HUDEP-2 (cell line): ENCODE measurements at regions not wholly inside any gene's neighbourhood (a gene's known extent, or its start where the extent isn't known, plus 50 kb on each side); places are given as distances from the start of the nearest gene placed in this dataset.

Experiments
- DNase-seq, 76 experiments: peaks; one replicate each; lab custom pipeline; 2025; ENCODE audit not compliant: unreplicated experiment in 76 of 76; lab: John Stamatoyannopoulos, UW

GRCh38 chr18:34631093-34631966, 78.8 kb upstream of the DTNA start:
- DNase-seq = no peak

DNA sequence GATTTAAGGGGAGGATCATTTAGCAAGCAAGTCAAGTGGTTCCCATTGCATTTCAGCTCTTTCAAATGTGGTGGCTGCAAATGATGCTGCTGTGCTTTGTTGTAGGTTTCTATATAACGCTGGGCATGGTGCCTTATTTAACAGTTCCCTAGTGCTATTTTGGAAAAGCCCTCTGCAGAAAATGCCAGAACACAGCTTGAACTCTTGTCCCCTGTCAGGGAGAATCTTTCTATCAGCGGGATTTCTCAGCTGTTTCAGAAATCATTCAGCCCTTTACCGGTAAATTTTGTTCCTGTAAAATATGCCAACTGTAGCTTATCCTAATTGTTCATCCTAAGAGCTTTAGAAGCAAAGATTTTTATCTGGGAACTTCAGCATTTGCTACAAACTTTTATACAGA, 77.8 kb upstream of the DTNA start:
- no peak for DNase-seq

DNA sequence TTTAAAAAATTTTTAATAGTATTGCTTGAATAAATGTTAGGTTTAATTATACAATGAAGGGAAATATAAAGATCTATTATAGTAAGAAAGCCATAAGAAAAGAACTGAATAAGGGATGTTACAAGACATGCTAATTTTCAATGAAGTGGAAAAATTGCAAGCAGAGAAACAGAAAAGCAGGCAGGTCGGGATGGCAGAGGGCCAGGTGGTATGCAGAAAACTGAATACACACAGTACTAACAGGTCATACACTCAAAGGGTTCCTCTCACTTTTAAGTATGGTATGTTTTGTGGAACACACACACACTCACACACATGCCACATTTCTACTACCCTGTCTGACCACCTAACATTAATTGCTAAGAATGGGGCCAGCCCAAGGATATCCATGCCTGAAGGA, 76.7 kb upstream of the DTNA start:
- DNase-seq = no peak

DNA sequence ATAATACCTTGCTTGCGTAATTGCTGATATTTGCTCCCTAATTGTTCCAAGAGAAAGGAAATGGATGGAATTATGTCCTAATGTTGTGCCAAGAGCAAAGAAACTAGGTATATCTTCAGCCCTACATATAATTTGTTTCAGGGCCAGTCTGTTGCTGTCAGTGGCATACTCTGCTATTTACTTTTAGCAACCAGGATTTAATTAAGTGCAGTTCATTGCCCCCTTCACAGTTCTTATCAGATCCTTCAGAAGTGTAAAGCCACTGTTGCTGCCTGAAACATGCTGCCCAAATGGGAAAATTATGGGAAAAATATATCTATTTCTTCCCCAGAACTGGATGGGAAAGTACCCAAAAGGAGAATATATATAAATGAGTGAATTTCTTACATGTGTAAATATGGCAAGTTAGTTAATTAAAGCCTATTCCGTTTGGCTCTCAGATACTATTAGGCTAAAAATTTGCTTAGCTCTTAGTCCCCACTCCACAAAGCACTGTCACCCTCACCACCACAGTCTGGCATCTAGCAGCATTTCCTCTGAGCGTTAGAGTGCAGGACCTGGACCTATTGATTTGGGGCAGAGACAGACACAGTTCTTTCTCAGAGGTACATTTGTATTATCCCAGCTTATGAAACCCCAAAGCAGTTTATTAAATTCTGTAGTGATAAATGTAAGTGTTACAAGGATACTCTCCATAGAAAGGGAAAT, 72.8 kb upstream of the DTNA start:
- DNase-seq = no peak

- DNase-seq = no peak
These were observed 70.4 kb upstream of the DTNA start for GRCh38 chr18:34639687-34640086.

DNA sequence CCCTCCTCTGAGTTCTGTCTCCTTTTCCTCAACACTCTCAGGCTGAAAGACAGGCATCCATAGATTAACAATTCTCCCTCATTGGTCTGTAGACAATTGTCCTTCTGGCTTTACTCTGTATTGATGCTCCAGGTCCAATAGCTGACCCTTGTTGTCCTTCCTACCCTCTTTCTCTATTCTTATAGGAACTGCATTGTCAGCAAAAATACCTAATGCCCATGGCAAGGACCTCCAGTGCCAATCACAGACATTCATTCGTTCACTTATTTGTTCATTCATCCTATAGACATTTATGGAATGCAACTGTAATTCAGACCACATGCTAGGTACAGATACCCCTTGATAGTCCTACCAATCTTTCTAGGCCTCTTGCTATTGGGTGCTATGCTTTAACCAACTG, 69.8 kb upstream of the DTNA start:
- no peak for DNase-seq

GRCh38 chr18:34643989-34644388, 66.1 kb upstream of the DTNA start:
- DNase-seq = no peak

GRCh38 chr18:34647251-34647650, 62.8 kb upstream of the DTNA start:
- peak in 2 of 76 experiments; percentile 5 to 16 for DNase-seq

DNA sequence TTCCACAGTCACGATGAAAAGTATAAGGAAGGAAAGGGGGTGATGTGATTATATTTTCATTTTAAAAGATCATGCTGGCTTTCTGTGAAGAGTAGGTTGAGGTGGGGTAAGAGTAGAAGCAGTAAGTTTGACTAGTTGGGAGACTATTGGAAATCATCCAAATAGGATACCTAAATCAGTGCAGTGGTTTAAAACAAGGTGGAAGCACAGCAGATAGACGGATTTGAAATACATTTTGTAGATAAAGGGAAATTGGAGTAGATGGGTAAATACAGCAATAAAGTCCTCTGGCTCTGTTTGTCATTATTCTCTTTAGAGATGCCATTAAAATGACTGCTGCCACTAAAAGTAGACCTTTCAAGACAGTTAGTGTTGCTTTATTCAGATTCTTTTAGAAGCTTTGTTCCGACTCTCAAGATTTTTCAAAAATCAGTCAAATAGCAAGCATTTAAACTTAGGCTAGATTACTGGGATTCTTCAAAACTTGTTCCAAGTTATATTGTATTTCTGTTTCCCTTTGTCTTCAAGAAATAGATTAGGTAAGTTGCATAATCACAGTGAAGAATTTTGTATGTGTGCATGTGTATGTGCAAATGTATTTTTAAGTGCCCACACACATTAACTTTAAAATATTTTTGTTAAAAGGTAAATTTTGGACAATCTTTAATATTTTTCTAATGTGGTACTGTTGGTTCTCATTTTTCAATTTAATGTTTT, 61.7 kb upstream of the DTNA start:
- no peak for DNase-seq

- no peak for DNase-seq
These were observed 61.0 kb upstream of the DTNA start for GRCh38 chr18:34649080-34649479.

DNA sequence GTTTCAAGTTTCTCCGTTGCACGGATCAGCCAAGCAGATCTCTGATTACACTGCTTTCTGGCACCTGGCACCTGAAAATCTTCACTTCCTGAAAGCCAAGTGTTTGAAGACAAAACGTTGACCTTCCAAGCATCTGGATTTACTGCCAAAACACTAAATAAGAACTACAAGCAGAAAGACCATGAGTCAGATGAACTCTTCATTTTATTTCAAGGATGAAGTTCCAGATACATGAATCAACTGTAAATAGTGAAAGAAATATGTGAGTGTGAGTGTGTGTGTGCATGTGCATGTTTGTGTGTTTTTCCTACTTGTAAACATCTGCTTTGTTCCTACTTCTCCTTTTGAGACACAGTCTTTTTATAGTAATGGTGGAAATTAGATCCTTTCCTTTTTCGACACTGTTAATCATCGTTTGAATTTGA, 60.0 kb upstream of the DTNA start:
- no peak for DNase-seq

DNA sequence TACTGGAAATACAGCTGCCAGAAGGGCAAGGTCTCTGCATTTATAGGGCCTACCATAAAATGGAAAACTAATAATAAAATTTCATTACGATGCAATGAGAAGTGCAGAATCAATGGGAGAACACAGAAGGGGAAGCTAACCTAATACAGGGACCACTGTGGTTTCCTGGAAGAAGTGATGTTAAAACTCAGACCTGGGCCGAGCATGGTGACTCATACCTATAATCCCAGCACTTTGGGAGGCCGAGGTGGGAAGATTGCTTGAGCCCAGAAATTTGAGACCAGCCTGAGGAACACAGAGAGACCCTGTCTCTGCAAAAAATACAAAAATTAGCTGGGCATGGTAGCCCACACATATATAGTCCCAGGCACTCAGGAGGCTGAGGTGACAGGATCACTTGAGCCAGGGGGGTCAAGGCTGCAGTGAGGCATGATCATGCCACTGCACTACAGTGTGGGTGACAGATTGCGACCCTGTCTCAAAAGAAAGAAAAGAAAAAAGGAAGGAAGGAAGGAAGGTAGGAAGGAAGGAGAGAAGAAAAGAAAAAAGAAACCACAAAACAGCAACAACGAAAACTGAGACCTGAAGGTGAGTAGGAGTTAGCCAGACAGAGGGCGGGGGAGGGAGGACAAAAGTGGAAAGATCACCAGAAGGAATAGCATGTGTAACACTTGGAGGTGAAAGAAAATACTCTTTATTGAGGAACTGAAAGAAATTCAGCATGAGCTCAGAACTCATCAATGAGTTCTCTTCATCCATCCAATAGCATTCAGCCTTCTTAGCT, 58.3 kb upstream of the DTNA start:
- DNase-seq = no peak

DNA sequence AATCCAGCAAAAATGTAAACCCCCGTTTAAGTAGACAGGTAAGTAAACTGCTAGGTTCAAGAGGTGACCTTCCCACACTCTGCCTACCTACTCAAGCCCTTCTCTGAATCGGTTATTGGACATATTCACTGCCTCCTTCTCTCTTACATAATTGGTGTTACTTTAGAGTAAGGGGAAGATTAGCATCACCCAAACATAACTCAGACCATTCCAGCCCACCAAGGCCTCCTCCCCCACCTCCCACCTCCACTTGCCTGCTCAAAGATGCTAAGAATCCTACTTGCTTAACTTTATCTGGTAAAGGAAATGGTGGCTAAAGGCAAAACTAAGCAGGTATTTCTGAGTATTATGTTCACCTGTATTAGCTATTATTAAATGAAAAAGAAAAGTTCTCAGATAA, 55.0 kb upstream of the DTNA start:
- DNase-seq = no peak

- DNase-seq = no peak
These were observed 52.1 kb upstream of the DTNA start for GRCh38 chr18:34657860-34658500.

DNA sequence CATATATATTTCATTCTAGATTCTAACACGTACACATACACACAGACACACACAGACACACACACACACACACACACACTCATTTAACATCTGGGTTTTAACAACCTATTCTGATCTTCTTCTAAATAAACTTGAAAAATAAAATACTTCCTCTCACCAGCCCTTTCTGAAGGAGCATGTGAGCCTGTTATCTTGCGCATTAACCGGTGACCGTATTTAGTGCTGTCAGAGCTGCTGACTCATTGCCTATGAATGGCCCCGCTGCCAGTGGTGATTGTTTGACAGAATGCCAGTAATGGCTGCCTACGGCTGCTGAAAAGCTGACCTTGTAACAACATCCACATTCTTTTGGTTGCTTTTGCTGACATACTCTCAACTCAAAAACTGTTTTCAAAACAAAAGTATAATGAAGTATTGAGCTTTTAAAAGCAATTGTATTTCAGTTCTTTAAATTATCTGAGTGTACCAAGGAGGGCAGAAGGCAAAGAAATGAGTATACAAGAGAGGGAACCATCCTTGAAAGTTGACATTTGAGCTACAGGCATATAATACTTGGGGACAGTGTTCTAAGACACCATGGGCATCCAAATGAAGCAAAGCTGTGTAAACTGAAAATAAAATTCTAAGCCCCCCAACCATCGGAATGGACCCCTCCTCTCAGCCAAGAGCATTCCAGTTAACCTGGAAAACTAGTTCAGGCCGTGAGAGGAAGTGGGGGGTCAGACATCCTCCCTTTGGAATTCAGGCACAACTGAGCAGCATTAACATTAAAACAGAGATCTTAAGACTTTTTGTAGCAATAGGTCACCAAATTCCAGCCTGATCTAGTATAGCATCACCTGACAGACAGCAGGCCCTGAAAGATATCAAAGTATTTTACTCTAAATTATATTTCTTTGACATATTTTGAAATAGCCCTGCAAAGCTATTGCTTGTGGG, 50.2 kb upstream of the DTNA start:
- peak in 72 of 76 experiments; percentile 3 to 94 (median 68) for DNase-seq
